NCI-H510A treated with DMSO at 0.1 percent for 48 hours (cell line): ENCODE measurements at regions not wholly inside any gene's neighbourhood (a gene's known extent, or its start where the extent isn't known, plus 50 kb on each side); places are given as distances from the start of the nearest gene placed in this dataset.
"Not testable (repeated sequence)": the region's sequence is repeated elsewhere in the genome, so short reads cannot be mapped to it uniquely, and the experiment has no call there.

ENCODE experiments used
- DNase-seq: peaks from one replicate; lab custom pipeline; 2025; lab: John Stamatoyannopoulos, UW

DNA sequence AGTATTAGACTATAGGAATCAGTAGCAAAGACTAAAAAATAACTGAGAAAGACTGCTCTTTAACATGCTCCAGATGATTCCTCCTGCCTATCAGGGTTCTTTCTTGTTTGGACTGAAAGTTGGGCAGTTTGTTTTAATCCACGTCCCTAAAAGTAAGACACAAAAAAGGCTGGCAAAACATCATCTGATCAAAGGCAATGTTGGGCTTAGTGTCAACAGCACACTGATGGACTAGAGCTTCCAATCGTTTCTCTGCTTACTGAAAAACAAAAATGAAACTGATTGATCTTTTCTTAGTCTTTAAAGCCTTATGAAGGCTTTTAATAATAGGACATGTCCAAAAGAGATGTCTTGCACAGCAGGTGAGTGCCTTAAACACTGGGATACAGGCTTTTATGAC, 1567.9 kb upstream of the PRR20A start:
- no peak for DNase-seq

DNA sequence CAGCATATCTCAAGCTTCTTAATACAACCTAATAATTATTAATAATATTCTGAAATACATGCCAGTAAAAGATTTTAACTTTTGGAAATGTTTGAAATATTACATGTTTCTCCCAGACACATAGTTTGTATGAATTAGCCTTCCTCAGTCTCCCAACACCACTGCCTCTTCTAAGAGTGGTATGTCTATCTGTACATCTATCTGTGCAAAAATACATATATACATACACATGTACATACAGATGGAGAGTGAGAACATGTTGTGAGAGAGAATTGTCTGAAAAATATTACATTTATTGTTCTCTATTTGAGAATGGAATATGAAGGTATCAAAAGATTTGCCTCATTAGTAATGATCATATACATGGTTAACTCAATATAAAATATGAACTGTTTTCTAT, 1567.2 kb upstream of the PRR20A start:
- no peak for DNase-seq

DNA sequence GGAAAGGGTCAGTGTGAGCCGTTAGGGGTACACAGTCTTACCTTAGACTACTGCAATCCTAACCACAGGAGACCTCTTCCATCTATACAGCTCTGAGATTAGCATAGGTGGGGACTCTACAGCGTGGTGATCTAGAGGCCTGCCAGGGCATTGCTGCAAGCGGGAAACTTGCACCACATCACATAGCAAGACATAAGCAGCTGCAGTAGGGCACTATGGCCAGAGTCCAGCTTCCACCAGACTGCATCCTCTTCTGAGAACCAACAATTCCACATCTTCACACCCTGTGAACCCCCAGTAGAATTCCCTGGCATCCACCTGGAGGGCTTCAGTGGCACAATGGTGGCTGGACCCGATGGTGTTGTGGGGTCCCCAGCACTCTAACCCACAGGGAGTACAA, 1564.3 kb upstream of the PRR20A start:
- no peak for DNase-seq

DNA sequence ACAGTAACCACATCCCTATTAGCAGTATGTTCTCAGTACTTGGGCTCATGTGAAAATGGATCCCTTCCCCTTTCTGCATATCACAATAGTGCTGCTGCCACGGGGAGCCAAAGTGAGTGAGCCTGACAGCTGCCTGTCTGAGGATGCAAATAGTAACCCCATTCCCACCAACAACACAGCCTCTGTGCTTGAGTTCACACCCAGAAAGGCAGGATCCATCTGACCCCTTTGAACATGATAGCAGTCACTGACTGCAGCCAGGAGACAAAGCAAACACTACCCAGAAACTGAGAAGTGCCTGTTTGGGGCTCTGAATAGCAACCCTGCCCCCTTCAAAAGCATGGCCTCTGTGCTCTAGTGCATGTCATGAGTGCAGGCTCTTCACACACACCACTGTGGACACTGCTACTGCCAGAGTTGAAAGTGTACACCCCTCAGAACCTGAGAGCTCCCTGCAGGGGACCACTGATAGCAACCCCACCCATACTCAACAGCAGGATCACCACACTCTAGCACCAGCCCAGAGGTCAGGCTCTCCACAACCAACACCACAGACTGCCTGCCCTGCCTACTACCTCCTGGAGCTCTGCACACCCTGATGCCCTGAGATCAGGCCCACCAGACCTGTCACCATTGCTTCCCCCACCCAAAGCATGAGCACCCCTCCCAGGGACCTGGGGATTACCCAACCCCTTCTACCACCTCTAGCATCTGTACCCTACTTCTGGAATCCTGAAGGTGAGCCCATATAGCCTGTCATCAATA, 1563.5 kb upstream of the PRR20A start:
- DNase-seq, result peak; percentile 34

DNA sequence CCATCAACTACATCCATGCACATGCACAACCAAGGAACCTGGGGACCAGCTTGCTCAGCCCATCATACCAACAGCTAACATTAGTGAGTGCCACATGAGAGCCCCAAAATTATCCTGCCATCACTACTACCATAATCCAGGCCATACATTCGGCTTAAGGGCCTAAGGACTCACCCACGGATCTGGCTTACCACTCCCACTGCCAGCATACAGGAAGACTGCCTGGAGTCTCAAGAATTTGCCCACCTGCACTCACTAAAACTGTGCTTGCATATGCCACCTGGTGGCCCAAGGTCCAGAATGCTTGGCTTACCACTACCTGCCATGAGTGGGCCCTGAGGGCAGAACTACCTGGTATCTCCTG, 1562.9 kb upstream of the PRR20A start:
- DNase-seq, result no peak

DNA sequence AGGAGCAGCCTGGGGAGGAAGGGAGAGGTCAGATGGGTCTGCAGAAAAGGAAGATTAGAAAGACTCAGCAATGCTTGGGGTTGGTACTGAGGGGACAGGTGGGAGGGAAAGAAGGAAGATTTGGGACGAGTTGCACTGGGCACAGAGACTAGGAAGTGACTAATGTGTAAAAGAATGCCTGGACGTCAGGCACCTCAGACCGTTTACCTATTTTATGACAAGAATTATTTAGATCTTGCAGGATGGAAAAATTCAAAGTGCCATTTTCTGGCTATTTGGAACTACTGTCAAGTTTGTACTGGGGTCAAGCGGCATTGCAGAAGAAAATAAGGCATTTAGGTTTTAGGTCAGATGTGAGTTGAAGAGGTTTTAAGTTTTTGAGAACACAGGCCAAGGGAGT, 1558.4 kb upstream of the PRR20A start:
- DNase-seq, result not testable (repeated sequence)

DNA sequence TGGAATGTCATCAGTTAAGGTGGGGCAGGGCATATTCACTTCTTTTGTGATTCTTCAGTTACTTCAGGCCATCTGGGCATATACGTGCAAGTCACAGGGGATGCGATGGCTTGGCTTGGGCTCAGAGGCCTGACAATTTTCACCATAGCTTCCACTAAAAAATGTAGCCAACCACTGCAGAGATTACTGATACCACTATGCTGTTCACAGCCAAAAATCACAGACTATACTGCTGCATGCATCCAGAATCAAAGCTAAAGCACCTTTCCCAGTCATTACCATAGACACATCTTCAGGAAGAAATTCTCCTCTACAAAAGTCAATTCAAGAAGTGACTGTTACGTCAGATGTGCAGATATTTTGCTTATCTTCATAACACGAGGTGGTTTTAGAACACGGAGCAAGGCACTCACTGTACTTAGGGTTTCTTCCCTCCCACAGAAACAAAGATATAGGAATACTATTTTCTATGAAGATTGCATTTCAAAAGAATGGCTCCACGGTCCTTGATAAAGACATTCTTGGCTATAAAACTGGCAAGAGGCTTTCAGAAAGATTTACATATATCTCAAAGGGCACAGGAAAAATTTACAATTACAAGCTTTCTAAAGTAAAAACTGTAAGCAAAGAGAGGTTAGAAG, 1556.6 kb upstream of the PRR20A start:
- DNase-seq, result no peak

DNA sequence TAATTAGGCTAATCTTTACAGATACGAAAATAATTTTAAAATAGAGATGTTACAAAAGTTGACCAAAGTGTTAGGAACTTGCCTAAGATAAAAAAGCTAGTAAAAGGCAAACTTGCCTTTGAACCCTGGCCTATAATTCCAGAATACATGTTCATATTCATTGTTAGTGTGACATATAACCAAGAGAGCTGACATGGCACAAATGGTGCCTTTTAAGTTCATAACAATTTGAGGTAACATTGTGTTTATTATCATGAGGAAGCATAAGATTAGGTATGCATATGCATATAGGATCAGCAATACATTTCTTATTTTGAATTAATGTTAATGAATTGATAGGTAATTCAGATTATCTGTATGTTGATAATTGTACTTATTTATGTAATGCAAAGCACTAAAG, 1537.9 kb upstream of the PRR20A start:
- no peak for DNase-seq

DNA sequence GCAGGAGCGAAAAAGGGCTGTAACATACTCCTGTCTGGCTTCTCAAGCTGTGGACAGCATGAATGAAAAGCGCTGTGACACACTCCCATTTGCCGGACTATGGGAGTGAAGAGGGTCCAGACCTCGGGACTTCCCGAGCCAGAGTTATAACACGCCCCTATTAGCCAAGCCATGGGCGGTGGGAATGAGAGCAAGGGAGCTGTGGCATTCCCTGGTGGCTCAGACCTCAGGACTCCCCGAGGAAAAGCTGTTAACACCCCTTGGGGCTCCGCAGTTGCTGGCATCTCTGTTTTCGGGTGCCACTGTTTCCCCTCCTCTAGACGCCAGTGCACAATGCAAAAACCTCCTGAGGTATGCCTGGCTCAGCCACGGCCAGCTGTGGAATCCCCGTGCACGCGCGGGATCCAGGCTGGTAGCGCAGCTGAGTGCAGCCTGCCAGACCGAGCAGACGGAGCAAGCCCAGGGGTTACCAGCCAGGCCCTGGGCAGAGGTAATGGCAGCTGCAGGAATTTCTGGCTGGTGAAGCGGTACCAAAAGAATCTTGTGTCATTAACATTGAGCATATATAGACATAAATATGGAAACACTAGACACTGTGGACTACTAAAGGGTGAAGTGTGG, 1534.6 kb upstream of the PRR20A start:
- DNase-seq, result no peak

DNA sequence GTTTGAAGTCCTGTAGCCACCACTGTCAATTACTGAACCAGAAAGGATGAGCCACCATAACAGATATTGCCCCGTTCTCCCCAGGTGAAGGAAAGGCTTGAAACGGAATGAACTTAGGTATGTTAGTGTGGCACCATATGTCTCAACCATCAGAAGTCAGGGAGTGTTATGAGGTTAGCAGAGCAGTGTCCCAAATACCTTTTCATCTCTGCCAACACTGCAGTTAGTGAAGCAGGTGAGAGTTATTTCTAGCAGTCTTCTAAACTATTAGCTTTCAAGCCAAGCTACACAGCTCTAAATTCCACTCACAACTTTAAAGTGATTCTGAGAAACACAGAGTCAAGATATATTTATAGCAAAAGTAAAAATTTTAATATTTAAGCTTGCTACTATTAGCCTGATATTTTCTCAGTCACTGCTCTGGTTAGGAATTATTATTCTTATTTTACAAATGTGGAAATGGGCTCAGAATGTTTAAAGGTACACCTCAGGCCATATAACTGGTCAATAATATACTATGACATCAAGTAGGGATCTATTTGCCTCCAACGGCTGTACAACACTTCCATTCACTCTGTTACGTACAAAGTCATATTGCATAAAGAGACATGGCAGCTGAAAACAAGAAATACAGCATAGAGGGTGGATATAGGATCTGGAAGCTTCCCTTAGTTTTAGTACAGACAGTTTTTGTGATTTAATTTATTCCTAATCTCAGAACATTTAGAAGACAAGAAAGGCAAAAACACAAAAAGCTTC, 1527.1 kb upstream of the PRR20A start:
- DNase-seq, result no peak

DNA sequence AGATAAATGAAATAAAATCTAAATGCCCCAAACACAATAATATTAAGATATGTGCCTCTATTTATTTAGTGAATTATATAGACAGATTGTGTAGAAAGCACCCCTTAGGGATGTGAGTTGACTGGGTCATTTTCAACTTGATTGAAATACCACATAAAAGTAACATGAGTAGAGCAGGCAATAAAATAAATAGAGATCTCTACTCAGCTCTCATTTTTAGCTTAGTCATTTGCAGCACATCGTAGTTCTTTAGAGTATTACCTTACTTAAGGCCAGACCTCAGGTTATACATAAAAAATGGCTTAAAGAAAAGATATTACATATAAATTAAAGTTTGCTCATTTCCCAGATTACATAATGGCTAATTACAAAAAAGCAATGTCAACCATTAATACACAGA, 1525.6 kb upstream of the PRR20A start:
- DNase-seq, result peak; percentile 16

DNA sequence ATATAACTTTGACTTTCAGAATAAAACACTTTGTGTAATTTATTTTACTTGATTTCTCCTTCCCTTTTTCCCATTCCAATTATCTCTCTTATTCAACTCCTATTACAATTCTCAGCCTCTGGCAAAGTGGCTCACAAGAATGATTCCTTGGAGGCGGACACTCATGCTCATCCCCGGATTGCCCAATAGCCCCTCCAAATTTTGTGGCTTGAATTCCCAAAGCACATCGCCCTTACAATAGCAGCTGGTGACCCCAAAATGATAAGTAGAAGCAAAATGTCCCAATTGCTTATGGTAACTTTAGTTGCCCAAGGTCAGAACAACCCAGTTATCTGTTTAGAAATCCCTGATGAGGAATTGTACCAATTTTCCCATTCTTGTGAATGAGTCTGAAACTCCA, 1523.5 kb upstream of the PRR20A start:
- DNase-seq, result no peak

DNA sequence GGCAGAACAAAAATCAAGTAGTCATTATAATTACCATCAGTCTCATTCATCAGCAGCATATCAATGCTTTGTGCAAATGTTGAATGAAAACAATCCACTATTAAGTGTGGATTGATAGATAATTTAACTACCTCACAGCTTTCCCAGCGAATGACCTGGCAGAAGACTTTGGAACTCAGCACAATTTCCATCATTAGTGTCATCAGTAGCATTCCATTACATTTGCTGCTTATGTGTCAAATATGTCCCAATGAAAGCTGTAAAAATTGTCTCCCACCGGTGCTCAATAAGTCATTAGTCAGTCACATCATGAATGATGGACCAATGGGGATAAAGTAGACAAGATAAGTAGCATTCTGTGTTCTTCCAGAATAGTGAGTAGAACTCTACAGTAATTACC, 1513.5 kb upstream of the PRR20A start:
- no peak for DNase-seq

DNA sequence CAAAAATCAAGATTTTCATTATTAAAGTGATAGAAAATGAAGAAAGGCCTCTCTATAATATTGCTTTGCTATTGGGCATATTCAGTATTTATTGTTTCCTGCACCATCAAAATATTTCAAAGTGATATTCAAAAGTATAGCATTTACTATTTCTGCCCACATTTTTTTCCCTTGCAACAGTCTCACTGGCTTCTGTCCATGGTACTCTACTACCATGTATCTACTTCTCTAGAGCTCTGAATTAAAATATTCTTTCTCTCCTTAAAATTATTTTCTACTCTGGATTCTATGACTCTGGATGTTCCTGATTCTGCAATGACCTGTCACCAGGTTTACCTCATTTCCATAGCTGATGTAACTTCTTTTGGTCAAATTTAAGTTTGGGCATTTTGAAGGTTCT, 1508.3 kb upstream of the PRR20A start:
- DNase-seq, result no peak

DNA sequence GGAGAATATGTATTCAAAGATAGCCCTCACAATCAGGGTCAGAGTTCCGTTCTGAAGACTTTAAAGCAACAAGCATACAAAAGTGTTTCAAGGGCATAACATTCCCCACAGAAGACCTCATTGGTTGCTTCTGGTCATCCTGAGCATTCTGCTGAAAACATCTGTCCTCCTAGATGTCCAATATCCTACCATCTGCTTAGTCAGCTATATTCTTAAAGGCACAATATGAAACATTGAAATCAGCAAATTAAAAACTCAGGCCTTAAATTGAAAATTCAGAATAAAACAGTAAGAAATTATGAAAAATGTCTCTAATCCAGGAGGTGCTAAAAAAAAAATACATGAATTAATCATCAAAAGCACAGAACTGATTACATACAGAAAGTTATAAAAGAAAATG, 1491.2 kb upstream of the PRR20A start:
- DNase-seq, result no peak

DNA sequence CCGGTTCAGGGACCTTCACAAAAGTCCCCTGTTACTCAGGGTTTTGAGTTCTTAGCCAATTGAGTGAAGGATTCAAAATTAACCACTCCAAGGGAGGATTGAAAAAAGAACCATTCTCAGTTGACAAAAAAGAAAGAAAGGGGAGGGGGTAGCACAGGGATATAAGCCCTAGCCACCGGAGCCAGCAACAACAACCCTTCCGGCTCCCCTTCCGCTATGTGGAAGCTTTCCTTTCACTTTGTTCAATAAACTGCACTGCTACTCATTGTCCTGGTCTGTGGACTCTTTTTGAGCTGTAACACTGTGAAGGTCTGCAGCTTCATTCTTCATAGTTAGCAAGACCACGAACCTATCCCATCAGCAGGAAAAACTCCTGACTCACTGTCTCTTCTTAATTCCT, 1488.1 kb upstream of the PRR20A start:
- DNase-seq, result no peak

DNA sequence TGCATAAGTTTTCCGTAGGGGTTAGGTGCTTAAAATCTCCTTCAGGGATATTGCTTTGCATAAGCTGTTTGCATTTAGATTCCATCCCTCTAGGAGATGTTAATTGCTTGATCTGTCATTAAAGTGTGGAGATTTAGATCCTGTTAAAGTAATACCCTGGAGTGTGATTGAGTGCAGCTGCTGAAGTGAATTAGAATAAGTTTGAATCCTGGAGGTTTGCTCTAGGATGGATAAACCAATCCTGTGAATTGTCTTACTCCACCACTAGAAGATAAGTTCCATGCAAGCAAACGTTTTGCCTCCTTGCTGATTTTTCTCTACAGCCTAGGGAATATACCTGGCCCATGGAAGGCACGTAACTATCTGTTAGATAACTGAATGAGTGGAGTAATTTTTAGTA, 1487.2 kb upstream of the PRR20A start:
- DNase-seq, result no peak

DNA sequence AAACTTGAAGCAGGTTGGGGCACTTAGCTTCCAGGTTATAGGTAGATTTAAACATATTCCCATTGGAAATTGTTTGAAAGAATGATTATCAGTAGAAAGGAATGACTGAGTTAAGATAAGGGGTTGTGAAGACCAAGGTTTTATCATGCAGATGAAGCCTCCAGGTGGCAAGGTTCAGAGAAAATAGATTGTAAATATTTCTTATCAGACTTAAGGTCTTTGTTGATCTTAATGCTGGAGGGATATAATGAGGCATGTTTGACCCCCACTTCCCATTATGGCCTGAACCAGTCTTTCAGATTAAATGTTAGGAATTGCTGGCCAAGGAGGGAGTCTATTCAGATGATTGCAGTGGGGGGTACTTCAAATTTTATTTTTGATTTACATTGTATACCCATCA, 1486.5 kb upstream of the PRR20A start:
- DNase-seq, result no peak

DNA sequence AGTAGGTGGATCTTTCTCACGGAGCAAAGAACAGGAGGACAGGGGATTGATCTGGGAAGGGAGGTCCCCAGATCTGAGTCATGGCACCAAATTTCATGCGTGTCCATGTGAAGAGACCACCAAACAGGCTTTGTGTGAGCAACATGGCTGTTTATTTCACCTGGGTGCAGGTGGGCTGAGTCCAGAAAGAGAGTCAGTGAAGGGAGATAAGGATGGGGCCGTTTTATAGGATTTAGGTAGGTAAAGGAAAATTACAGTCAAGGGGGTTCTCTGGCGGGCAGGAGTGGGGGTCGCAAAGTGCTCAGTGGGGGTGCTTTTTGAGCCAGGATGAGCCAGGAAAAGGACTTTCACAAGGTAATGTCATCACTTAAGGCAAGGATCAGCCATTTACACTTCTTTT, 1480.5 kb upstream of the PRR20A start:
- DNase-seq, result not testable (repeated sequence)

DNA sequence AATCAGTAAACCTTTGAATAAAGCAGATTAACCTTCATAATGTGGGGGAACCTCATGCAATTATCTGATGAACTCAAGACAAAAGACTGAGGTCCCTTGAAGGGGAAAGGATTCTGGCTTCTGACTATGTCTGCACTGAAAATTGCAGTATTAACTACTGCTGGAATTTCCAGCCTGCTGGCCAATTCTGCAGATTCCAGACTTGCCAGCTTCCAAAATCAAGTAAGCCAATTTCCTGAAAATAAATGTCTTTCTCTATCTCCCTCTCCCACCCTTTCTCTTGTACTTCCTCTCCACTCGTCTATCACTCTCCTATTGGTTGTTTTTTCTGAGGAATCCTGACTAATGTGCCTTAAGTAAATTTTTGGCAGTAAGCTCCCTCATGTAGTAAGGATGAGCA, 1479.9 kb upstream of the PRR20A start:
- no peak for DNase-seq

DNA sequence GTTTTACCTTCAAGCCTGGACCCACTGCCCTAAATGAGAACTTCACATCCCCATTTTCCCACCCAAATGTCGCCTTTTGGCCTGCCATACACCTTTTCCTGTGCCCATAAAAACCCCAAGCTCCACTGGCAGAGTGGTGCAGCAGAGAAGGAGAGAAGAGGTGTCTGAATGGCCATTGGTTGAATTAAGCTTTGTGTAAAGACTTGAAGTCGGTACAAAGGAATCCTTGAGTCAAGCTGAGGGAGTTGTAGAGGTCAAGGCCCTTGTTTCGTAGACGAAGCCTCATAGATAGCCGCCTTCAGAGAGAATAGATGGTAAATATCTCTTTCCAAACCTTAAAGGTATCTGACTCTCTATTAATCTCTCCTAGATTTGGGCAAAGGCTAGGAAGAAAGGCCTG, 1479.2 kb upstream of the PRR20A start:
- DNase-seq, result no peak

DNA sequence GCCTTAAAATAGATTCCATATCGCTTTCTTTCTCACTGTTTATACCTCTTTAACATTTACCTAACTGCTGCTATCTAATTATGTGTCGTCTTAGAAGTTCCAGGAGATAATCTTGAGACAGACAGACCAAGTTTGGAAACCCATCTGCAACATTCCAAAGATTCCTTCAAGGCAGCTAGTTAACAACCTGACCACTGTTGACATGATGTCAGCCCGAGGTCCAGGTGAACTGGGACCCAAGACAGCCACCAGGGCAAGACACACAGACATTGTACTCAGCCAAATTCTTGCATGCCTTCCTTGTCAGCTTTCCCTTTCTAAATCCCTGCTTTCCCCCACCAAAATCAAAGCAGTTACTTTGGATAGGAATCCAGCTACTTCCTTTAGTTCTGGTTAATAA, 1476.5 kb upstream of the PRR20A start:
- DNase-seq, result no peak

DNA sequence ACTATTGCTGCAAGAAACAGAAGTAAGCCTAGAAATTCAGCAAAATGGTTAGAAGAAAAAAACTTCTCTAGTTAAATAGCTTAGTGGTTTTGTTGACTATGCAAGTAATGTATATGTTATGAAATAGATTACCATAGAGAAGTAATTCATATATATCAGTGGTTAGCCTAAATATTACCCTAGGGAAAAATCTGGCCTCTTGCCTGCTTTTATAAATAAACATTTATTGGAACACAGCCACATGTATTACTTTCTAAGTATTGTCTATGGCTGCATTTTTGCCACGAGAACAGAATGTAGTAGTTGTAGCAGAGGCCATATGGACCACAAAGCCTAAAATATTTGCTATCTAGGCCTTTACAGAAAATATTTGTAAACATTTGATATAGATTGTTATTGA, 1471.7 kb upstream of the PRR20A start:
- no peak for DNase-seq
